H1 (cell line): ENCODE measurements at regions not wholly inside any gene's neighbourhood (a gene's known extent, or its start where the extent isn't known, plus 50 kb on each side); places are given as distances from the start of the nearest gene placed in this dataset.

Experiments
- ASH2L ChIP-seq: fragments of 200-600, 300-600 bp; sonication (generic); IDR thresholded peaks from one replicate; pipeline ENCODE4 v1.7.1; 2017; ENCODE audit warnings: low read length
- CHD2 ChIP-seq: IDR thresholded peaks from 2 replicates; pipeline ENCODE4 v1.6.1; 2012; ENCODE audit warnings: low read length, improper control_type of control experiment
- GABPA ChIP-seq: IDR thresholded peaks from 2 replicates; pipeline ENCODE4 v1.6.1; 2011; ENCODE audit warnings: mild to moderate bottlenecking, low read length, moderate library complexity, borderline replicate concordance; ENCODE audit not compliant: insufficient read depth
- JUND ChIP-seq: IDR thresholded peaks from 2 replicates; pipeline ENCODE4 v1.6.1; 2011; ENCODE audit warnings: mild to moderate bottlenecking, improper control_type of control experiment, low read length
- KDM1A ChIP-seq: fragments of 200-600, 300-600 bp; sonication (generic); IDR thresholded peaks from 2 replicates; pipeline ENCODE4 v1.7.1; 2016; ENCODE audit warnings: mild to moderate bottlenecking, low read length, borderline replicate concordance
- MAFK ChIP-seq: IDR thresholded peaks from 2 replicates; pipeline ENCODE4 v1.6.1; 2012; ENCODE audit warnings: low read depth, mild to moderate bottlenecking, improper control_type of control experiment, low read length
- PHF8 ChIP-seq: fragments of 200-600 bp; sonication (generic); conservative IDR thresholded peaks from 2 replicates; pipeline ENCODE4 v1.7.1; 2012; ENCODE audit warnings: low read depth, mild to moderate bottlenecking, inconsistent platforms, low read length, moderate library complexity
- POU5F1 ChIP-seq: IDR thresholded peaks from 2 replicates; pipeline ENCODE4 v1.6.1; 2011; ENCODE audit warnings: low read depth, mild to moderate bottlenecking, low read length, moderate library complexity
- SIX5 ChIP-seq: IDR thresholded peaks from 2 replicates; pipeline ENCODE4 v1.6.1; 2011; ENCODE audit warnings: mild to moderate bottlenecking, low read depth, low read length
- SP2 ChIP-seq: IDR thresholded peaks from 2 replicates; pipeline ENCODE4 v1.6.1; 2012; ENCODE audit warnings: mild to moderate bottlenecking, low read length, inconsistent platforms
- SUZ12 ChIP-seq: fragments of 200-600 bp; sonication (generic); IDR thresholded peaks from 2 replicates; pipeline ENCODE4 v1.6.1; 2012; ENCODE audit warnings: mild to moderate bottlenecking, inconsistent platforms, low read length, moderate library complexity, mixed read lengths
- TF ChIP-seq, protein P1 (sequence below): fragments of 300-600 bp; sonication (generic); IDR thresholded peaks from 2 replicates; pipeline ENCODE4 v1.7.1; 2012; ENCODE audit warnings: low read length, moderate library complexity, mild to moderate bottlenecking, inconsistent platforms; ENCODE audit not compliant: insufficient replicate concordance
- TF ChIP-seq, protein P2 (sequence below): IDR thresholded peaks from 2 replicates; pipeline ENCODE4 v1.6.1; 2012; ENCODE audit warnings: inconsistent platforms

DNA sequence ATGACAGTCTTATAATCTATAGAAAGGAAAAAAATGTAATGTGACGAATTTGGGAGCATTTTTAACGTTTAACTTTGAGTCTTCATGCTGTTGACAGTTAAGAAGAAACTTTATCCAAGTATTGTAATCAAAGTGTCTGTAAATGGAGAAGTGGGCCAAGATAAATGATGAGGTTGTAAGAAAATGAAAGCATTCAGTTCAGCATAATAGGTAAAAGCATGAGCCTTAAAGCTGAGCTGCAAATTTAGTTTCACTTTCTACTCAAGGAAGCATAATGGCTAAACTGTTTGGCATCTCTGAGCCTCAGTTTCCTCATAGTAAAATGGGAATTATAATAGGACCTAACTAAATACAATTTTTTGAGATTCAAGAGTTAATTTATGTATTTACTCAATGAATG lies 1554.8 kb downstream of the KCNT2 start (continued):
- TF ChIP-seq, protein P1, sequence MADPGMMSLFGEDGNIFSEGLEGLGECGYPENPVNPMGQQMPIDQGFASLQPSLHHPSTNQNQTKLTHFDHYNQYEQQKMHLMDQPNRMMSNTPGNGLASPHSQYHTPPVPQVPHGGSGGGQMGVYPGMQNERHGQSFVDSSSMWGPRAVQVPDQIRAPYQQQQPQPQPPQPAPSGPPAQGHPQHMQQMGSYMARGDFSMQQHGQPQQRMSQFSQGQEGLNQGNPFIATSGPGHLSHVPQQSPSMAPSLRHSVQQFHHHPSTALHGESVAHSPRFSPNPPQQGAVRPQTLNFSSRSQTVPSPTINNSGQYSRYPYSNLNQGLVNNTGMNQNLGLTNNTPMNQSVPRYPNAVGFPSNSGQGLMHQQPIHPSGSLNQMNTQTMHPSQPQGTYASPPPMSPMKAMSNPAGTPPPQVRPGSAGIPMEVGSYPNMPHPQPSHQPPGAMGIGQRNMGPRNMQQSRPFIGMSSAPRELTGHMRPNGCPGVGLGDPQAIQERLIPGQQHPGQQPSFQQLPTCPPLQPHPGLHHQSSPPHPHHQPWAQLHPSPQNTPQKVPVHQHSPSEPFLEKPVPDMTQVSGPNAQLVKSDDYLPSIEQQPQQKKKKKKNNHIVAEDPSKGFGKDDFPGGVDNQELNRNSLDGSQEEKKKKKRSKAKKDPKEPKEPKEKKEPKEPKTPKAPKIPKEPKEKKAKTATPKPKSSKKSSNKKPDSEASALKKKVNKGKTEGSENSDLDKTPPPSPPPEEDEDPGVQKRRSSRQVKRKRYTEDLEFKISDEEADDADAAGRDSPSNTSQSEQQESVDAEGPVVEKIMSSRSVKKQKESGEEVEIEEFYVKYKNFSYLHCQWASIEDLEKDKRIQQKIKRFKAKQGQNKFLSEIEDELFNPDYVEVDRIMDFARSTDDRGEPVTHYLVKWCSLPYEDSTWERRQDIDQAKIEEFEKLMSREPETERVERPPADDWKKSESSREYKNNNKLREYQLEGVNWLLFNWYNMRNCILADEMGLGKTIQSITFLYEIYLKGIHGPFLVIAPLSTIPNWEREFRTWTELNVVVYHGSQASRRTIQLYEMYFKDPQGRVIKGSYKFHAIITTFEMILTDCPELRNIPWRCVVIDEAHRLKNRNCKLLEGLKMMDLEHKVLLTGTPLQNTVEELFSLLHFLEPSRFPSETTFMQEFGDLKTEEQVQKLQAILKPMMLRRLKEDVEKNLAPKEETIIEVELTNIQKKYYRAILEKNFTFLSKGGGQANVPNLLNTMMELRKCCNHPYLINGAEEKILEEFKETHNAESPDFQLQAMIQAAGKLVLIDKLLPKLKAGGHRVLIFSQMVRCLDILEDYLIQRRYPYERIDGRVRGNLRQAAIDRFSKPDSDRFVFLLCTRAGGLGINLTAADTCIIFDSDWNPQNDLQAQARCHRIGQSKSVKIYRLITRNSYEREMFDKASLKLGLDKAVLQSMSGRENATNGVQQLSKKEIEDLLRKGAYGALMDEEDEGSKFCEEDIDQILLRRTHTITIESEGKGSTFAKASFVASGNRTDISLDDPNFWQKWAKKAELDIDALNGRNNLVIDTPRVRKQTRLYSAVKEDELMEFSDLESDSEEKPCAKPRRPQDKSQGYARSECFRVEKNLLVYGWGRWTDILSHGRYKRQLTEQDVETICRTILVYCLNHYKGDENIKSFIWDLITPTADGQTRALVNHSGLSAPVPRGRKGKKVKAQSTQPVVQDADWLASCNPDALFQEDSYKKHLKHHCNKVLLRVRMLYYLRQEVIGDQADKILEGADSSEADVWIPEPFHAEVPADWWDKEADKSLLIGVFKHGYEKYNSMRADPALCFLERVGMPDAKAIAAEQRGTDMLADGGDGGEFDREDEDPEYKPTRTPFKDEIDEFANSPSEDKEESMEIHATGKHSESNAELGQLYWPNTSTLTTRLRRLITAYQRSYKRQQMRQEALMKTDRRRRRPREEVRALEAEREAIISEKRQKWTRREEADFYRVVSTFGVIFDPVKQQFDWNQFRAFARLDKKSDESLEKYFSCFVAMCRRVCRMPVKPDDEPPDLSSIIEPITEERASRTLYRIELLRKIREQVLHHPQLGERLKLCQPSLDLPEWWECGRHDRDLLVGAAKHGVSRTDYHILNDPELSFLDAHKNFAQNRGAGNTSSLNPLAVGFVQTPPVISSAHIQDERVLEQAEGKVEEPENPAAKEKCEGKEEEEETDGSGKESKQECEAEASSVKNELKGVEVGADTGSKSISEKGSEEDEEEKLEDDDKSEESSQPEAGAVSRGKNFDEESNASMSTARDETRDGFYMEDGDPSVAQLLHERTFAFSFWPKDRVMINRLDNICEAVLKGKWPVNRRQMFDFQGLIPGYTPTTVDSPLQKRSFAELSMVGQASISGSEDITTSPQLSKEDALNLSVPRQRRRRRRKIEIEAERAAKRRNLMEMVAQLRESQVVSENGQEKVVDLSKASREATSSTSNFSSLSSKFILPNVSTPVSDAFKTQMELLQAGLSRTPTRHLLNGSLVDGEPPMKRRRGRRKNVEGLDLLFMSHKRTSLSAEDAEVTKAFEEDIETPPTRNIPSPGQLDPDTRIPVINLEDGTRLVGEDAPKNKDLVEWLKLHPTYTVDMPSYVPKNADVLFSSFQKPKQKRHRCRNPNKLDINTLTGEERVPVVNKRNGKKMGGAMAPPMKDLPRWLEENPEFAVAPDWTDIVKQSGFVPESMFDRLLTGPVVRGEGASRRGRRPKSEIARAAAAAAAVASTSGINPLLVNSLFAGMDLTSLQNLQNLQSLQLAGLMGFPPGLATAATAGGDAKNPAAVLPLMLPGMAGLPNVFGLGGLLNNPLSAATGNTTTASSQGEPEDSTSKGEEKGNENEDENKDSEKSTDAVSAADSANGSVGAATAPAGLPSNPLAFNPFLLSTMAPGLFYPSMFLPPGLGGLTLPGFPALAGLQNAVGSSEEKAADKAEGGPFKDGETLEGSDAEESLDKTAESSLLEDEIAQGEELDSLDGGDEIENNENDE, result no peak
- TF ChIP-seq SP2 (no peak), KDM1A (no peak), POU5F1 (no peak), GABPA (no peak), PHF8 (no peak), ASH2L (no peak), SIX5 (no peak), CHD2 (no peak), MAFK (no peak), JUND (no peak), SUZ12 (no peak)
- TF ChIP-seq, protein P2, sequence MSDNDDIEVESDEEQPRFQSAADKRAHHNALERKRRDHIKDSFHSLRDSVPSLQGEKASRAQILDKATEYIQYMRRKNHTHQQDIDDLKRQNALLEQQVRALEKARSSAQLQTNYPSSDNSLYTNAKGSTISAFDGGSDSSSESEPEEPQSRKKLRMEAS, result no peak
